GM13977 (cell line): ENCODE measurements at regions not wholly inside any gene's neighbourhood (a gene's known extent, or its start where the extent isn't known, plus 50 kb on each side); places are given as distances from the start of the nearest gene placed in this dataset.

Source experiments
- DNase-seq: peaks from one replicate; pipeline ENCODE4 v3.0.0; 2012; ENCODE audit warnings: low spot score
- CTCF ChIP-seq: IDR thresholded peaks from 2 replicates; pipeline ENCODE4 v1.5.1; 2012; ENCODE audit warnings: mild to moderate bottlenecking, control low read depth; ENCODE audit not compliant: insufficient read depth; ENCODE audit errors: extremely low read depth, missing control alignments
- in situ Hi-C: fragments of 300-500 bp; cut with MboI; formaldehyde crosslinking; loops from one replicate; pipeline ENCODE4 v1.12.0; 2022; ENCODE audit warnings: low sequenced_read_pairs, low pct_unique_long_range_greater_than_20kb, mixed read lengths, inconsistent platforms; ENCODE audit not compliant: unreplicated experiment

- no peak for TF ChIP-seq CTCF
- in situ Hi-C loops: no loop called here
- no peak for DNase-seq
Observed at GRCh38 chr20:6925744-6926278, 158.3 kb downstream of the BMP2 start.

GRCh38 chr20:6940048-6940447 is 172.6 kb downstream of the BMP2 start:
- TF ChIP-seq CTCF: peak; percentile 45
- in situ Hi-C loops: no loop called here
- no peak for DNase-seq

GRCh38 chr20:6940876-6941275 is 173.4 kb downstream of the BMP2 start:
- in situ Hi-C loops: no loop called here
- DNase-seq: no peak
- TF ChIP-seq CTCF: no peak

GRCh38 chr20:6941571-6941970 is 174.1 kb downstream of the BMP2 start:
- TF ChIP-seq CTCF: no peak
- DNase-seq: no peak
- in situ Hi-C loops: no loop called here

GRCh38 chr20:6942266-6942665 is 174.8 kb downstream of the BMP2 start:
- in situ Hi-C loops: no loop called here
- no peak for TF ChIP-seq CTCF
- no peak for DNase-seq

GRCh38 chr20:6944292-6944691 is 176.8 kb downstream of the BMP2 start:
- in situ Hi-C loops: no loop called here
- no peak for DNase-seq
- TF ChIP-seq CTCF: no peak

GRCh38 chr20:6953611-6954010 is 186.1 kb downstream of the BMP2 start:
- no peak for TF ChIP-seq CTCF
- in situ Hi-C loops: no loop called here
- no peak for DNase-seq
